ENCODE measurements at regions not wholly inside any gene's neighbourhood (a gene's known extent, or its start where the extent isn't known, plus 50 kb on each side); places are given as distances from the start of the nearest gene placed in this dataset.

GRCh38 chr10:59479426-59479825 lies 117.1 kb upstream of the FAM13C start:
- no peak for TF ChIP-seq CTCF (IDR thresholded peaks at IDR 0.05; ENCODE audit: poor library complexity, severe bottlenecking)
- no peak for TF ChIP-seq POLR2AphosphoS5 (IDR thresholded peaks at IDR 0.05)
- no peak for TF ChIP-seq EZH2 (IDR thresholded peaks at IDR 0.05; ENCODE audit: borderline replicate concordance, insufficient read depth, low read length, poor library complexity, severe bottlenecking)
- no peak for TF ChIP-seq EP300 (conservative IDR thresholded peaks at IDR 0.05; ENCODE audit: poor library complexity, severe bottlenecking)
- TF ChIP-seq TAF1 (IDR thresholded peaks at IDR 0.05; ENCODE audit: low read depth) = no peak
- TF ChIP-seq REST (IDR thresholded peaks at IDR 0.05; ENCODE audit: borderline replicate concordance) = no peak
- no peak for TF ChIP-seq MXI1 (conservative IDR thresholded peaks at IDR 0.05; ENCODE audit: poor library complexity, severe bottlenecking)
- no peak for TF ChIP-seq SMC3 (conservative IDR thresholded peaks at IDR 0.05; ENCODE audit: poor library complexity)

All from neural cell (in vitro differentiated cells).